ENCODE measurements at regions not wholly inside any gene's neighbourhood (a gene's known extent, or its start where the extent isn't known, plus 50 kb on each side); places are given as distances from the start of the nearest gene placed in this dataset.
A peak's percentile ranks its signal among the peaks of the same experiment; 100 is the strongest.

DNA sequence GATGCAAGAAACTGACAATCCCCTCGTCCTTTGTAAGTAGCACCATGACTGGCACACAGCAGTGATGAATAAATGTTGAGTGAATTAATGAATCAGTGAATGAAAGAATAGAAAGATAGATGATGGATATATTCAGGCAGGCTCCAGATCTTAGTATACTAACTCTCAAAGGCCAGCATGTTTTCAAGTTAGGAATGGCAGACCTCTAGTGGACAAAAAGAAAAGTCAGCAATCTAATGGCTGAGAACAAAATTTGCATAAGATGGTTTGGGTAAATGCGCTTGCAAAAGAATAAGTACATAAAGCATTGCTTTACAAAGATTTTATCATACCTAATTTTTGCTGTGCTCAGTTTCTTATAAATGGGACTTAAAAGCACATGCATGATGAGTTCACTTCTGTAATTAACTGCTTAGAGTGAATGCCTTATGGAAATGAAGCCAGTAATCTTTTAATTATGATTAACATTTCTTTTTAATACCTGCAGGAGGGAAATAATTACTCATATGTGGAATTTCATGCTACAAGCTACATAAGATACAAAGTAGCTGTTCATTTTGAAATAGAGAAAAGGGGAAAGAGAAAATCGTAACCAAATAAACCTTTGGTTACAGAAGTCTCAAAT is 126.9 kb upstream of the GPRIN3 start:
- H3K9me3 ChIP-seq (ENCODE audit: control insufficient read depth, low read length), result peaks cover 8% of the 10 kb centered on the region
- no peaks in the 10 kb centered on the region for H3K9me3 Mint-ChIP-seq
- no peaks in the 10 kb centered on the region for H3K4me1 ChIP-seq (ENCODE audit: control insufficient read depth, insufficient read depth, low read length)
- 63 to 75% methylated on average over 1 of the region's 3 CpGs for WGBS, 2 experiments (ENCODE audit: insufficient coverage in 1 of 2, insufficient read length in 1 of 2)
- H3K9ac ChIP-seq (ENCODE audit: extremely low read depth, low read length, poor library complexity, severe bottlenecking), result no peak overlapping the region
- peak; percentile 83 for TF ChIP-seq CTCF (conservative IDR thresholded peaks at IDR 0.05)
- no peak overlapping the region for H3K4me3 Mint-ChIP-seq
- H3K4me3 ChIP-seq (ENCODE audit: low read length), result no peak overlapping the region
- H3K27me3 Mint-ChIP-seq (ENCODE audit: insufficient read depth), result peaks cover 6% of the 10 kb centered on the region
- no peak overlapping the region for H3K27ac ChIP-seq (ENCODE audit: low read depth, low read length)
- H3K4me1 Mint-ChIP-seq, result no peaks in the 10 kb centered on the region
- H3K36me3 Mint-ChIP-seq (ENCODE audit: low read depth), result no peaks in the 10 kb centered on the region
- no peak for DNase-seq
- H3K27ac Mint-ChIP-seq, result no peak overlapping the region
- no peaks in the 10 kb centered on the region for H3K27me3 ChIP-seq (ENCODE audit: control insufficient read depth, insufficient read depth, low read length, poor library complexity, severe bottlenecking)
- H3K36me3 ChIP-seq (ENCODE audit: control insufficient read depth, insufficient read depth, low read length), result no peaks in the 10 kb centered on the region

DNA sequence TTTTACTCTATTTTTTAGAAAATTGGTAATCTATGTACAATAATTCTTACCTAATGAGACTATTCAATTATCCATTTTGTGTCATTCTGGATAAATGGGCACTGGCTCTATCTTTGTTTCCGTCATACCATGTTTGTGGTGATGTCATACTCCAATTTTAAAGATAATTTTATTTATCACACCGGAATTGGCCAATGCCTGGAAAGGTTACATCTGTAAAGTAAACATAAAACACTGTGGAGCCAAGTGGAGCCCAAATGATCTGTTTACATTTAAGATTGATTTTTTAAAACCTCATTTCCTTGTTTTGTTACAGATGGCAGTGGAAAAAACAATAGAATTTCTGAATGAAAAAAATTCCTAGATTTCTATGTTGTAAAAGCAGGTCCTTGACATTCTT is 120.2 kb upstream of the GPRIN3 start:
- TF ChIP-seq CTCF (conservative IDR thresholded peaks at IDR 0.05), result no peak
- H3K27ac ChIP-seq (ENCODE audit: low read depth, low read length), result no peak overlapping the region

GRCh38 chr4:89425023-89425422 is 117.4 kb upstream of the GPRIN3 start:
- Mint-ChIP-seq H3K27me3 (ENCODE audit: insufficient read depth) (no peaks in the 10 kb centered on the region), H3K9me3 (no peaks in the 10 kb centered on the region), H3K4me3 (no peak overlapping the region), H3K4me1 (no peaks in the 10 kb centered on the region), H3K36me3 (ENCODE audit: low read depth) (no peaks in the 10 kb centered on the region), H3K27ac (no peak overlapping the region)
- no peak for DNase-seq
- Histone ChIP-seq H3K4me3 (ENCODE audit: low read length) (no peak overlapping the region), H3K27me3 (ENCODE audit: control insufficient read depth, insufficient read depth, low read length, poor library complexity, severe bottlenecking) (no peaks in the 10 kb centered on the region), H3K27ac (ENCODE audit: low read depth, low read length) (no peak overlapping the region), H3K4me1 (ENCODE audit: control insufficient read depth, insufficient read depth, low read length) (no peaks in the 10 kb centered on the region), H3K9ac (ENCODE audit: extremely low read depth, low read length, poor library complexity, severe bottlenecking) (no peak overlapping the region), H3K9me3 (ENCODE audit: control insufficient read depth, low read length) (no peaks in the 10 kb centered on the region), H3K36me3 (ENCODE audit: control insufficient read depth, insufficient read depth, low read length) (no peaks in the 10 kb centered on the region)
- WGBS, 2 experiments (ENCODE audit: insufficient coverage in 1 of 2, insufficient read length in 1 of 2), result 88 to 100% methylated on average over 1 of the region's 1 CpG
- TF ChIP-seq CTCF (conservative IDR thresholded peaks at IDR 0.05), result no peak

More for the DNA sequence above, 120.2 kb upstream of the GPRIN3 start:
- Mint-ChIP-seq H3K9me3 (no peaks in the 10 kb centered on the region), H3K27me3 (ENCODE audit: insufficient read depth) (no peaks in the 10 kb centered on the region), H3K27ac (no peak overlapping the region), H3K4me3 (no peak overlapping the region), H3K4me1 (no peaks in the 10 kb centered on the region), H3K36me3 (ENCODE audit: low read depth) (no peaks in the 10 kb centered on the region)
- DNase-seq, result no peak
- Histone ChIP-seq H3K9me3 (ENCODE audit: control insufficient read depth, low read length) (peaks cover 3% of the 10 kb centered on the region), H3K4me1 (ENCODE audit: control insufficient read depth, insufficient read depth, low read length) (no peaks in the 10 kb centered on the region), H3K27me3 (ENCODE audit: control insufficient read depth, insufficient read depth, low read length, poor library complexity, severe bottlenecking) (no peaks in the 10 kb centered on the region), H3K36me3 (ENCODE audit: control insufficient read depth, insufficient read depth, low read length) (no peaks in the 10 kb centered on the region), H3K9ac (ENCODE audit: extremely low read depth, low read length, poor library complexity, severe bottlenecking) (no peak overlapping the region), H3K4me3 (ENCODE audit: low read length) (no peak overlapping the region)
- 93% methylated on average over 2 of the region's 2 CpGs; no CpG with 5 or more reads in 1 of the 2 experiments for WGBS, 2 experiments (ENCODE audit: insufficient coverage in 1 of 2, insufficient read length in 1 of 2)
